Keratinocyte (primary cell): ENCODE measurements at regions not wholly inside any gene's neighbourhood (a gene's known extent, or its start where the extent isn't known, plus 50 kb on each side); places are given as distances from the start of the nearest gene placed in this dataset.

Source experiments
- DNase-seq: peaks from one replicate; pipeline ENCODE4 v3.0.0-alpha.2; 2011; ENCODE audit warnings: low read depth, missing footprints, low spot score
- FAIRE-seq: peaks from 2 replicates; lab custom pipeline; 2011; peaks lifted over from hg19 to GRCh38; lab: Jason Lieb, UNC
- H2AFZ ChIP-seq: 2 replicates; pipeline ENCODE4 v1.6.0; 2012; ENCODE audit warnings: low read length, control low read depth, inconsistent platforms; ENCODE audit not compliant: control insufficient read depth
- H3K27ac ChIP-seq: 2 replicates; pipeline ENCODE4 v1.5.1; 2011; ENCODE audit warnings: low read length; ENCODE audit not compliant: control insufficient read depth, insufficient read depth
- H3K27me3 ChIP-seq: 3 replicates; pipeline ENCODE4 v1.6.0; 2011; ENCODE audit warnings: low read length; ENCODE audit not compliant: control insufficient read depth, insufficient read depth; ENCODE audit errors: extremely low read depth
- H3K36me3 ChIP-seq, 2 experiments: 2 replicates in 1 of 2; 3 replicates in 1 of 2; pipeline ENCODE4 v1.5.1; 2011; ENCODE audit warnings: low read length in 2 of 2, mild to moderate bottlenecking in 1 of 2; ENCODE audit not compliant: control insufficient read depth in 2 of 2, insufficient read depth in 2 of 2; ENCODE audit errors: extremely low read depth in 1 of 2
- H3K4me1 ChIP-seq: 3 replicates; pipeline ENCODE4 v1.5.1; 2011; ENCODE audit warnings: low read length; ENCODE audit not compliant: control insufficient read depth, insufficient read depth; ENCODE audit errors: extremely low read depth
- H3K4me2 ChIP-seq: 3 replicates; pipeline ENCODE4 v1.6.0; 2011; ENCODE audit warnings: low read depth, low read length; ENCODE audit not compliant: control insufficient read depth, insufficient read depth; ENCODE audit errors: extremely low read depth
- H3K4me3 ChIP-seq, 3 experiments: fragments of 200-600 bp in 1 of 3; sonication (generic) in 1 of 3; 2 replicates in 2 of 3; 3 replicates in 1 of 3; pipeline ENCODE4 v1.5.1; 2011 to 2016; ENCODE audit warnings: low read length in 3 of 3, mild to moderate bottlenecking in 3 of 3, control low read depth in 2 of 3, inconsistent platforms in 1 of 3, low read depth in 1 of 3, mixed read lengths in 1 of 3, mixed run types in 1 of 3, moderate library complexity in 1 of 3; ENCODE audit not compliant: control insufficient read depth in 2 of 3, insufficient read depth in 2 of 3; ENCODE audit errors: extremely low read depth in 1 of 3
- H3K79me2 ChIP-seq: 2 replicates; pipeline ENCODE4 v1.6.0; 2012; ENCODE audit warnings: low read length; ENCODE audit not compliant: control insufficient read depth, insufficient read depth
- H3K9ac ChIP-seq: 3 replicates; pipeline ENCODE4 v1.6.0; 2011; ENCODE audit warnings: low read length; ENCODE audit not compliant: control insufficient read depth, insufficient read depth; ENCODE audit errors: extremely low read depth
- H3K9me1 ChIP-seq: 3 replicates; pipeline ENCODE4 v1.6.0; 2011; ENCODE audit warnings: low read length; ENCODE audit not compliant: control insufficient read depth, insufficient read depth; ENCODE audit errors: extremely low read depth
- H3K9me3 ChIP-seq: 2 replicates; pipeline ENCODE4 v1.5.1; 2012; ENCODE audit warnings: low read depth, low read length; ENCODE audit not compliant: control insufficient read depth
- H4K20me1 ChIP-seq: 3 replicates; pipeline ENCODE4 v1.6.0; 2011; ENCODE audit warnings: low read length; ENCODE audit not compliant: control insufficient read depth, insufficient read depth; ENCODE audit errors: extremely low read depth
- CTCF ChIP-seq, 3 experiments: IDR thresholded peaks in 1 of 3; conservative IDR thresholded peaks in 1 of 3; optimal IDR thresholded peaks in 1 of 3; 2 replicates in 2 of 3; 3 replicates in 1 of 3; pipeline versions ENCODE3 to v1.5.1; 2011; ENCODE audit warnings: low read length in 3 of 3, mild to moderate bottlenecking in 3 of 3, moderate library complexity in 2 of 3, control low read depth in 1 of 3, inconsistent platforms in 1 of 3; ENCODE audit not compliant: insufficient read depth in 2 of 3; ENCODE audit errors: extremely low read depth in 1 of 3
- EZH2 ChIP-seq: IDR thresholded peaks from one replicate; pipeline ENCODE4 v1.6.1; 2012; ENCODE audit warnings: inconsistent platforms, mild to moderate bottlenecking, low read length, moderate library complexity
- dilution Hi-C: fragments of 300-500 bp; cut with MboI; formaldehyde crosslinking; loops from one replicate; pipeline ENCODE4 v1.7.0; 2020; ENCODE audit warnings: low sequenced_read_pairs; ENCODE audit not compliant: extremely low pct_ligation_motif_present

- Histone ChIP-seq H3K79me2 (no peaks in the 10 kb centered on the region), H4K20me1 (no peaks in the 10 kb centered on the region), H3K9ac (no peak overlapping the region), H3K9me1 (no peaks in the 10 kb centered on the region), H3K4me1 (no peaks in the 10 kb centered on the region), H3K27me3 (no peaks in the 10 kb centered on the region), H3K4me2 (no peak overlapping the region), H2AFZ (no peak overlapping the region), H3K9me3 (no peaks in the 10 kb centered on the region), H3K36me3 (no peaks in the 10 kb centered on the region), H3K4me3 (no peak overlapping the region), H3K27ac (no peak overlapping the region)
- dilution Hi-C loops, result no loop called here
- FAIRE-seq (no peak), DNase-seq (no peak)
- TF ChIP-seq EZH2, result no peak
- TF ChIP-seq CTCF (optimal IDR thresholded peaks at IDR 0.05 in 1 of 3, IDR thresholded peaks at IDR 0.05 in 1 of 3, conservative IDR thresholded peaks at IDR 0.05 in 1 of 3; ENCODE audit: extremely low read depth in 1 of 3, insufficient read depth in 2 of 3, low read length in 3 of 3), result no peak
These were observed 87.2 kb downstream of the GPR174 start for GRCh38 chrX:79231662-79232061.
